NB4 (cell line): ENCODE measurements at regions not wholly inside any gene's neighbourhood (a gene's known extent, or its start where the extent isn't known, plus 50 kb on each side); places are given as distances from the start of the nearest gene placed in this dataset.

Experiments used
- MYC ChIP-seq: IDR thresholded peaks from 2 replicates; pipeline ENCODE4 v1.6.1; 2011; ENCODE audit warnings: low read depth, low read length
- POLR2A ChIP-seq: IDR thresholded peaks from 2 replicates; pipeline ENCODE4 v1.6.1; 2011; ENCODE audit warnings: mild to moderate bottlenecking; ENCODE audit not compliant: insufficient read length; ENCODE audit errors: extremely low read depth
- TF ChIP-seq, protein P1 (sequence below): IDR thresholded peaks from one replicate; pipeline ENCODE4 v1.5.1; 2012; ENCODE audit warnings: low read depth, low read length
- TF ChIP-seq, protein P2 (sequence below): IDR thresholded peaks from 2 replicates; pipeline ENCODE4 v1.6.1; 2011; ENCODE audit warnings: low read depth, low read length

DNA sequence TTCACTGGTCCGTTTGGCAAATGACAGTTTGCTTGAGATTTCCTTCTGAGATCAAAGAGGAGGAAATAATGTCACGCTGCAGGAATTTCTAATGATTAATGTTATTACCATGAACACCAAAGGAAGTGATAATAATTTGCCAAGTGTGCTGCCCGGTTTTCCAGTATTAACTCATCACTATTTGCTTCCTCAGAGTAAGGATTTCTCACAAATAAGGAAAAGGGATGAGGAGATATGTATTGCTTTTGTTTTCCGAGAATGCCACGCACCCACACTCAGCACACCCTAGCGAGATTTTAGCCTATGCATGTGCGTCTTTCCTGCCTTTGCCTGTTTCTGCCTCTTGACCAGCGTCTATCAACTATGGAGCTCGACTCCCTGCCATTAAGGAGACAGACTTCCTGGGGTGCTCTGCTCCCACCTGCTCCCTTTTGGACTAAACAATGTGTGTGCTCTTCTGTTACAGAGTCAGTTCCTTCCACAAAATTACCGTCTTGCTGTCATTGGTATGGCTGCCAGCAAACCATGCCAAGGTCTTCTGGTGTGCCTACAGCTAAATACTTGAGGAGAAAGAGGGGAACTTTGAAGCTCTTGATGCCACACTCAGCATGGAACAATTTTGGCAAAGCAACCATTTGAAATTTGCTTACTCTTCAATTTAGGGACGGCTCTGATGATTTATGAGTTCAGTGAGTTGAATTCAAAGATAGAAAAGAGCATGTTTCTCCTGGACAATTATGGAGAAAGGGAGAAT is 393.1 kb upstream of the ZFP42 start:
- TF ChIP-seq, protein P1, sequence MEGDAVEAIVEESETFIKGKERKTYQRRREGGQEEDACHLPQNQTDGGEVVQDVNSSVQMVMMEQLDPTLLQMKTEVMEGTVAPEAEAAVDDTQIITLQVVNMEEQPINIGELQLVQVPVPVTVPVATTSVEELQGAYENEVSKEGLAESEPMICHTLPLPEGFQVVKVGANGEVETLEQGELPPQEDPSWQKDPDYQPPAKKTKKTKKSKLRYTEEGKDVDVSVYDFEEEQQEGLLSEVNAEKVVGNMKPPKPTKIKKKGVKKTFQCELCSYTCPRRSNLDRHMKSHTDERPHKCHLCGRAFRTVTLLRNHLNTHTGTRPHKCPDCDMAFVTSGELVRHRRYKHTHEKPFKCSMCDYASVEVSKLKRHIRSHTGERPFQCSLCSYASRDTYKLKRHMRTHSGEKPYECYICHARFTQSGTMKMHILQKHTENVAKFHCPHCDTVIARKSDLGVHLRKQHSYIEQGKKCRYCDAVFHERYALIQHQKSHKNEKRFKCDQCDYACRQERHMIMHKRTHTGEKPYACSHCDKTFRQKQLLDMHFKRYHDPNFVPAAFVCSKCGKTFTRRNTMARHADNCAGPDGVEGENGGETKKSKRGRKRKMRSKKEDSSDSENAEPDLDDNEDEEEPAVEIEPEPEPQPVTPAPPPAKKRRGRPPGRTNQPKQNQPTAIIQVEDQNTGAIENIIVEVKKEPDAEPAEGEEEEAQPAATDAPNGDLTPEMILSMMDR: no peak
- TF ChIP-seq POLR2A: no peak
- TF ChIP-seq, protein P2, sequence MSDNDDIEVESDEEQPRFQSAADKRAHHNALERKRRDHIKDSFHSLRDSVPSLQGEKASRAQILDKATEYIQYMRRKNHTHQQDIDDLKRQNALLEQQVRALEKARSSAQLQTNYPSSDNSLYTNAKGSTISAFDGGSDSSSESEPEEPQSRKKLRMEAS: no peak
- no peak for TF ChIP-seq MYC
